WERI-Rb-1 (cell line): ENCODE measurements at regions not wholly inside any gene's neighbourhood (a gene's known extent, or its start where the extent isn't known, plus 50 kb on each side); places are given as distances from the start of the nearest gene placed in this dataset.
"Not testable (repeated sequence)": the region's sequence is repeated elsewhere in the genome, so short reads cannot be mapped to it uniquely, and the experiment has no call there.

Experiments used
- DNase-seq: peaks from one replicate; pipeline ENCODE4 v3.0.0-alpha.2; 2020
- H3K27ac ChIP-seq: fragments of 250-450 bp; sonication (Bioruptor Pico); 2 replicates; pipeline ENCODE4 v1.5.1; 2020; ENCODE audit warnings: mild to moderate bottlenecking, moderate library complexity
- H3K27me3 ChIP-seq: fragments of 250-450 bp; sonication (Bioruptor Pico); 2 replicates; pipeline ENCODE4 v1.5.1; 2021; ENCODE audit warnings: mild to moderate bottlenecking, low read depth, moderate library complexity; ENCODE audit not compliant: insufficient read depth, severe bottlenecking
- H3K36me3 ChIP-seq: fragments of 250-450 bp; sonication (Bioruptor Pico); 2 replicates; pipeline ENCODE4 v1.5.1; 2020; ENCODE audit warnings: mild to moderate bottlenecking, moderate library complexity
- H3K4me3 ChIP-seq: 2 replicates; pipeline ENCODE4 v1.5.1; 2011; ENCODE audit warnings: low read depth, mild to moderate bottlenecking, control low read depth, low read length
- H3K9me3 ChIP-seq: fragments of 250-450 bp; sonication (Bioruptor Pico); 2 replicates; pipeline ENCODE4 v1.5.1; 2021; ENCODE audit warnings: mild to moderate bottlenecking, moderate library complexity; ENCODE audit not compliant: severe bottlenecking
- TF ChIP-seq, protein P1 (sequence below): IDR thresholded peaks from 2 replicates; pipeline ENCODE4 v1.5.1; 2011; ENCODE audit warnings: low read depth, mild to moderate bottlenecking, control low read depth, inconsistent platforms, low read length

DNA sequence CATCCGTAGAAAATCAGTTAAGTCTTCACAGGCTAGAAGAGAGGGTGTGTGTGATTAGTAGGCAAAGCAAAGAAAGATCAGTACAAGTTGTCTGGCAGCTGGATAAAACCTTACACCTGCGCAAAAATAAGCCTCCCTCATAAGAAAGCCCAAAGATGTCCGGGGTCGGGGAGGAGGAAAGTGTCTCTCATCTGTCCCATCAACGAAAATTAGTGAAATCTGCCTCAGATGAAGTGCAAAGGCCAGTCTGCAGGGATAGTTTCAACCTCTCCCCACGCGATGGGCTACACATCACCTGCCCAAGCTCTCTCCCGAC lies 333.9 kb downstream of the SRGAP2C start:
- no peak overlapping the region for H3K4me3 ChIP-seq
- H3K27ac ChIP-seq = no peak overlapping the region
- TF ChIP-seq, protein P1, sequence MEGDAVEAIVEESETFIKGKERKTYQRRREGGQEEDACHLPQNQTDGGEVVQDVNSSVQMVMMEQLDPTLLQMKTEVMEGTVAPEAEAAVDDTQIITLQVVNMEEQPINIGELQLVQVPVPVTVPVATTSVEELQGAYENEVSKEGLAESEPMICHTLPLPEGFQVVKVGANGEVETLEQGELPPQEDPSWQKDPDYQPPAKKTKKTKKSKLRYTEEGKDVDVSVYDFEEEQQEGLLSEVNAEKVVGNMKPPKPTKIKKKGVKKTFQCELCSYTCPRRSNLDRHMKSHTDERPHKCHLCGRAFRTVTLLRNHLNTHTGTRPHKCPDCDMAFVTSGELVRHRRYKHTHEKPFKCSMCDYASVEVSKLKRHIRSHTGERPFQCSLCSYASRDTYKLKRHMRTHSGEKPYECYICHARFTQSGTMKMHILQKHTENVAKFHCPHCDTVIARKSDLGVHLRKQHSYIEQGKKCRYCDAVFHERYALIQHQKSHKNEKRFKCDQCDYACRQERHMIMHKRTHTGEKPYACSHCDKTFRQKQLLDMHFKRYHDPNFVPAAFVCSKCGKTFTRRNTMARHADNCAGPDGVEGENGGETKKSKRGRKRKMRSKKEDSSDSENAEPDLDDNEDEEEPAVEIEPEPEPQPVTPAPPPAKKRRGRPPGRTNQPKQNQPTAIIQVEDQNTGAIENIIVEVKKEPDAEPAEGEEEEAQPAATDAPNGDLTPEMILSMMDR = no peak

DNA sequence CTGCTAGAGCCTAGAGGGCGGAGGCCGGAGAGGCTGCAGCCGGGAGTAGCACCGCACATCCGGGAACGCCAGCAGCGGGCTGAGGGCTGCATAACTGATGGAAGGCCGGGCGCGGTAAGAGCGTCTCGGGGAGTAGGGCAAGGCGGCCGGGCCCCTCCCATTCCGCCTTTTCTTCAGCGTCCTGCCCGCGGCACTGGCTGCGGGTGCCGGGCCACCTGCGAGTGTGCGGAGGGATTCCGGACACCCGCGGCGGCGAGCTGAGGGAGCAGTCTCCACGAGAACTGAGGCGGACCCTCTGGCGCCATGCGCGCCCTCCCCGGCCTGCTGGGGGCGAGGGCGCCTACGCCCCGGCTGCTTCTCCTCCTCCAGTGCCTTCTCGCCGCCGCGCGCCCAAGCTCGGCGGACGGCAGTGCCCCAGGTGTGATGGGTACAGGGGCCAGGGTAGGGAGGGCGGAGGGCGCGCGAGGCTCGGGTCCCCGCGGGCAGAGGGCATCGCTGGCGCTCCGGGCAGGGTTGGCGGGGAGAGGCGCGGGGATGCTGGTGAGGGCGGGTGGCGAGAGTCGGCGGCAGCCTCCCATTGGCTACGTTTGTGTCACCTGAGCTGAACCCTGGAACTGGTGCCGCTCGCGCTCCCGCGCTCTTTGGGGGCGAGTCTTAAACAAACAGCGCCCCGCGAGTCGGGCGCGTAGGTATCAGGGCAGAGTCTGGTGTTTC lies 334.4 kb downstream of the SRGAP2C start:
- H3K36me3 ChIP-seq = no peaks in the 10 kb centered on the region
- peak; percentile 7 for DNase-seq
- no peak overlapping the region for H3K27ac ChIP-seq

More for the DNA sequence above, 333.9 kb downstream of the SRGAP2C start:
- DNase-seq = no peak
- no peaks in the 10 kb centered on the region for H3K9me3 ChIP-seq
- peaks cover 32% of the 10 kb centered on the region for H3K27me3 ChIP-seq
- no peaks in the 10 kb centered on the region for H3K36me3 ChIP-seq

DNA sequence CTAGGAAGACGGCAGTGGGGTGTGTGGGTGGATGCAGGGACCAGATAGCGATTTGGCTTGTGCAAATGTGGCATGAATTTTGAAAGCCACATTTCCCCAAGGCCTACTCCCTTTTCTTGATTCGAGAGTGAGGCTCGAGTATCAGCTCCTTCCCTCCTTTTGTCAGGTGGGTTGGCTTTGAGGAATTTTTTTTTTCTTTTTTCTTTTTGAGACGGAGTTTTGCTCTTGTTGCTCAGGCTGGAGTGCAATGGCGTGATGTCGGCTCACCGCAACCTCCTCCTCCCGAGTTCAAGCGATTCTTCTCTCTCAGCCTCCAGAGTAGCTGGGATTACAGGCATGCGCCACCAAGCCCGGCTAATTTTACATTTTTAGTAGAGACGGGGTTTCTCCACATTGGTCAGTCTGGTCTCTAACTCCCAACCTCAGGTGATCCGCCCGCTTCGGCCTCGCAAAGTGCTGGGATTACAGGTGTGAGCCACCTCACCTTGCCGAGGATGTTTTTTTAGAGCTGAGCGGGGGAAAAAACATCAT lies 335.0 kb downstream of the SRGAP2C start:
- H3K27me3 ChIP-seq = peaks cover 29% of the 10 kb centered on the region
- not testable (repeated sequence) for DNase-seq, H3K36me3 ChIP-seq, H3K4me3 ChIP-seq, H3K27ac ChIP-seq, H3K9me3 ChIP-seq

More for the DNA sequence above, 334.4 kb downstream of the SRGAP2C start:
- Histone ChIP-seq H3K9me3 (no peaks in the 10 kb centered on the region), H3K27me3 (peaks cover 29% of the 10 kb centered on the region), H3K4me3 (no peak overlapping the region)
- TF ChIP-seq, protein P1 = no peak

DNA sequence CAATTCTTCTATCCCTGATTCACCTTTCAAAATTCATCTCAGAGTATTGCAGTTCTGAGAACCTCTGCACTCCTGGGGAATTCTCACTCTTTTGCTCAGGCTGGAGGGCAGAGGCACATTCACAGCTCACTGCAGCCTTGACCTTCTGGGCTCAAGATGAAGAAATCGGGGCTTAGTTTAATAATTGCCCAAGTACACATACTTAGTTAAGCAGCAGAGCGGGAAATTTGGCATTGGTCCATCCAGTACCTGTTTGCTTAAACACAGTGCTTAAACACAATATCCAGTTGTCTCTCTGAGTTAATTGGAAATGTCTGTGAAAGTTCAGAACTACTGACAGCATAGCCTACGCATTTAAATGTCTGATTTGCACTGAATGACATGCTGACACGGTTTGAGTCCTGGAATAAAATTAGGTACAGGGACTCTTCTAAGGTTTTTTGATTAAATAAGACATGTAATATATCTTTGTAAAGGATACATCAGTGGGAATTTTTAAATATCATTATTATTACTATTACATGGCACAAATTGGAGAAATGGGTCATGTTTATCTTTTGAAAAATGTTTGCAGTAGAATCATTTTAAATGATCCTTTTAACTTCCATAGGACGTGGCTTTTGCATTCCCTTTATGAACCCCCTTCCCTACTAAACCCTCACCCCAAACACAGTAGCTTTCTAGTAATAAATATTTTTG lies 337.4 kb downstream of the SRGAP2C start:
- Histone ChIP-seq H3K36me3 (no peaks in the 10 kb centered on the region), H3K27me3 (peaks cover 29% of the 10 kb centered on the region), H3K9me3 (no peaks in the 10 kb centered on the region), H3K4me3 (no peak overlapping the region), H3K27ac (no peak overlapping the region)
- no peak for DNase-seq
- TF ChIP-seq, protein P1 = no peak

DNA sequence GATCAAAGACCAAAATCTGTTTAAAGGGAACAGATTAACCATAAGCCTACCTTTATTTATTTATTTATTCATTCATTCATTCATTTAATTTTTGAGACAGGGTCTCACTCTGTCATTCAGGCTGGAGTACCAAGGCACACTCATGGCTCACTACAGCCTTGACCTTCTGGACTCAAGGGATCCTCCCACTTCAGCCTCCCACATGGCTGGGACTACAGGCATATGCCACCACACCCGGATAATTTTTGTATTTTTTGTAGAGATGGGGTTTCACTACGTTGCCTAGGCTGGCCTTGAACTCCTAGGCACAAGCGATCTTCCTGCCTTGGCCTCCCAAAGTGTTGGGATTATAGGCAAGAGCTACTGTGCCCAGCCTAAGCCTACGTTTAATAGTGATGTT lies 338.3 kb downstream of the SRGAP2C start:
- not testable (repeated sequence) for H3K27ac ChIP-seq, DNase-seq, H3K9me3 ChIP-seq, H3K36me3 ChIP-seq, H3K4me3 ChIP-seq
- H3K27me3 ChIP-seq = peaks cover 21% of the 10 kb centered on the region

DNA sequence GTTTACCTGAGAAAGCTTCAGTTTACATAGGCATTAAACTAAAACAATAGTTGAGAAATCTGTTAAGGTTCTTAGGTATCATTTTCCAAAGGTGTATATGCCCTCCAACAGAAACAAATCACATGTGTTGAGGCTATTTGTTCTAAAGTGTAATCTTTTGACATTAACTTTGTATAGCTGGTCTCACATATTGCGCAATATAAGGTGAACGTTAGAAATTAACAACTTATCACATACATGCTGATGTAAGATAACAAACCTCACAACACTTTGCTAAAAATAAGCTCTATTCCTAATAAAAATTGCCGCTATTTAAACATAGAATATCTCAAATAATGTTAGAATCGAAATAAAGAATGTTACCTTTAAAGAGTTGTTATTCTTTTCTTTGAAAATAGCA lies 340.6 kb downstream of the SRGAP2C start:
- Histone ChIP-seq H3K27me3 (peaks cover 4% of the 10 kb centered on the region), H3K36me3 (no peaks in the 10 kb centered on the region), H3K9me3 (no peaks in the 10 kb centered on the region), H3K27ac (no peak overlapping the region), H3K4me3 (no peak overlapping the region)
- TF ChIP-seq, protein P1 = no peak
- no peak for DNase-seq

DNA sequence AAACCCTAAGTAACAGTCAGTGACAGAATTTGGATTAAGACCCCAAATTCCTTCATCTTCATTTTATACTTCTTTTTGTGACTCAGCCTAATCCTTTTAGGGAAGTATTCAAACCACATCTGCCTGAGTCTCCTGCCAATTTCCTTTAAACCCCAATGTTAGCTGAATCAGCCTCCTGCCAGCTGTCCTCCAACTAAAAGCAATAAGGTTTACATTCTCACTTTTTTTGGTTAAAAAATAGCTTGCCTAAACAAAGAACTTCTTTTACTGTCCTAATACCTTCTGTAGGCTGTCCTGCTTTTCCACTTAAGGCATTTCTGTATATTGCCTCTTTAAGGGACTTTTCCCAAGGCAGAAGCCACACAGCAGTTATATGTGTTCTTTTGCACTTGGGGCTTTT lies 344.2 kb downstream of the SRGAP2C start:
- H3K27ac ChIP-seq, H3K36me3 ChIP-seq, H3K4me3 ChIP-seq, DNase-seq, H3K9me3 ChIP-seq, H3K27me3 ChIP-seq: not testable (repeated sequence)

DNA sequence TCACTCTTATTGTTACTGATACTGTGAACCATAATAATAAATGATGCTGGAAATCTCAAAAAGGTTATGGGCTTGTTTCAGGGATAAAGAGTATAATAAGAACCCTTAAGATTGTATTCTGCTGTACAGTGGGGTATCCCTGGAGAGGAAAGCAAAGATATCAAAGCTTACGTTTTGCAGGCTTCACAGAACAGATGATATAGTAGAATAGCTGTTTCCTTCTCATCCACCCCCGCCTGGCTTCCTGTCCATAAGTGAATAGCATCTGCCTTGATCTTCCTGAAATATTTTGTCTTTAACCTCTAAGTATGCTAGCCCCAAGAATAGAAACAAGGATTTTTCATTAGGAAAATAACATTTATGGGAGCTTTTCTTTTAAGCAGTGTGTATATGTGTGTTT lies 345.3 kb downstream of the SRGAP2C start:
- not testable (repeated sequence) for H3K9me3 ChIP-seq, H3K4me3 ChIP-seq, H3K27ac ChIP-seq, H3K27me3 ChIP-seq, H3K36me3 ChIP-seq, DNase-seq

DNA sequence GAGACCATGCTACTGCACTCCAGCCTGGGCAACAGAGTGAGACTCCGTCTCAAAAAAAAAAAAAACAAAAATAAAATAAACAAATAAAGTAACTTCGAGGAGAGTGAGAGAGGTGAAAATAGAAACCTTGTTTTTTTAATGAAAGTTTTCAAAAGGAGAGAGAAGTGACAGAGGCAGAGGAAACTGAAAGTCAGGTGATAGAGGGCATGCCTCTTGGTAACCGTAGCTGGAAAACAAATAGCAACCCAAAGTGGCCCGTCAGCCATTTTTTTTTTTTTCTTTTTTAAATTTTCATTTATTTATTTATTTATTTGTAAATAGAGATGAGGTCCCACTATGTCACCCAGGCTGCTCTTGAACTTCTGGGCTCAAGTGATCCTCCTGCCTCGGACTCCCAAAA lies 347.0 kb downstream of the SRGAP2C start:
- not testable (repeated sequence) for H3K36me3 ChIP-seq, H3K27me3 ChIP-seq, H3K4me3 ChIP-seq, DNase-seq, H3K9me3 ChIP-seq, H3K27ac ChIP-seq

DNA sequence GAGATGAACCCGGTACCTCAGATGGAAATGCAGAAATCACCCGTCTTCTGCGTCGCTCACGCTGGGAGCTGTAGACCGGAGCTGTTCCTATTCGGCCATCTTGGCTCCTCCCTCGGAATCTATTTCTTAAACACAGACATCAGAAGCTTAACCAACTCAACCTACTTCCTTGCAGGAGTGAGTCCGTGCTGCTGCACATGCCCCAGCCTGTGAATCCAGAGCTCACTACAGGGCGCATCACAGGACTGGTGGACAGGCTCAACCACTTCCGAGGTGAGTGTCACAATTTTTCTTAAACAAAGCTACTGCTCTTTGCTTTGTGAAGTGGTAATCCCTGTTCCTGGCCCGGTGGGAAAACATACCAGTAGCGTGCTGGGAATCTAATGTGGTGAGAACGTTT lies 353.4 kb downstream of the SRGAP2C start:
- H3K9me3 ChIP-seq, H3K36me3 ChIP-seq, H3K27ac ChIP-seq, H3K4me3 ChIP-seq, DNase-seq: not testable (repeated sequence)
- peaks cover 12% of the 10 kb centered on the region for H3K27me3 ChIP-seq
